DOHH2 (cell line): ENCODE measurements at regions not wholly inside any gene's neighbourhood (a gene's known extent, or its start where the extent isn't known, plus 50 kb on each side); places are given as distances from the start of the nearest gene placed in this dataset.
"Not testable (repeated sequence)": the region's sequence is repeated elsewhere in the genome, so short reads cannot be mapped to it uniquely, and the experiment has no call there.

Experiments
- H3F3A ChIP-seq: fragments of 200-600 bp; sonication (generic), shearing (Covaris generic); 2 replicates; pipeline ENCODE4 v1.6.0; 2016; ENCODE audit warnings: antibody characterized with exemption, mild to moderate bottlenecking; ENCODE audit not compliant: control insufficient read depth, insufficient read depth
- H3K27ac ChIP-seq: fragments of 200-600 bp; sonication (generic); 2 replicates; pipeline ENCODE4 v1.5.1; 2014; ENCODE audit warnings: low read depth, mild to moderate bottlenecking, low read length, moderate library complexity
- H3K27me3 ChIP-seq: fragments of 200-600 bp; sonication (generic); 2 replicates; pipeline ENCODE4 v1.6.1; 2014; ENCODE audit warnings: mild to moderate bottlenecking, low read length, mixed read lengths; ENCODE audit not compliant: control insufficient read depth
- H3K36me3 ChIP-seq: fragments of 200-600 bp; sonication (generic); 2 replicates; pipeline ENCODE4 v1.6.1; 2014; ENCODE audit warnings: mild to moderate bottlenecking, low read length, moderate library complexity, mixed read lengths; ENCODE audit not compliant: control insufficient read depth
- H3K4me1 ChIP-seq: fragments of 200-600 bp; sonication (generic); 2 replicates; pipeline ENCODE4 v1.6.1; 2014; ENCODE audit warnings: mild to moderate bottlenecking, low read length, mixed read lengths; ENCODE audit not compliant: control insufficient read depth
- H3K4me2 ChIP-seq: fragments of 200-600 bp; sonication (generic); 2 replicates; pipeline ENCODE4 v1.6.0; 2014; ENCODE audit warnings: mild to moderate bottlenecking, low read length, moderate library complexity
- H3K4me3 ChIP-seq: fragments of 200-600 bp; sonication (generic); 2 replicates; pipeline ENCODE4 v1.5.1; 2014; ENCODE audit warnings: mild to moderate bottlenecking, low read length, mixed read lengths
- H3K79me2 ChIP-seq: fragments of 200-600 bp; sonication (generic); 2 replicates; pipeline ENCODE4 v1.6.1; 2014; ENCODE audit warnings: mild to moderate bottlenecking, low read length, mixed read lengths; ENCODE audit not compliant: control insufficient read depth
- H3K9me2 ChIP-seq: fragments of 200-600 bp; sonication (generic); replicated peaks from 2 replicates; pipeline ENCODE4 v1.6.1; 2014; ENCODE audit warnings: mild to moderate bottlenecking, low read length, mixed read lengths; ENCODE audit not compliant: control insufficient read depth
- H3K9me3 ChIP-seq: fragments of 200-600 bp; sonication (generic); 2 replicates; pipeline ENCODE4 v1.6.1; 2014; ENCODE audit warnings: antibody characterized with exemption, low read length, mixed read lengths; ENCODE audit not compliant: control insufficient read depth, insufficient read depth
- H4K20me1 ChIP-seq: fragments of 200-600 bp; sonication (generic); 2 replicates; pipeline ENCODE4 v1.6.0; 2014; ENCODE audit warnings: low read depth, mild to moderate bottlenecking, antibody characterized with exemption, low read length, moderate library complexity; ENCODE audit not compliant: control insufficient read depth, insufficient read depth
- EZH2phosphoT487 ChIP-seq: fragments of 200-600 bp; sonication (generic); IDR thresholded peaks from 2 replicates; pipeline ENCODE4 v1.6.1; 2017; ENCODE audit warnings: borderline replicate concordance, mild to moderate bottlenecking, antibody characterized with exemption, low read length, moderate library complexity, mixed read lengths
- TF ChIP-seq, protein P1 (sequence below): fragments of 200-600 bp; sonication (generic); IDR thresholded peaks from one replicate; pipeline ENCODE4 v1.5.1; 2014; ENCODE audit warnings: antibody characterized with exemption, mild to moderate bottlenecking, low read depth, low read length; ENCODE audit not compliant: poor library complexity, severe bottlenecking

DNA sequence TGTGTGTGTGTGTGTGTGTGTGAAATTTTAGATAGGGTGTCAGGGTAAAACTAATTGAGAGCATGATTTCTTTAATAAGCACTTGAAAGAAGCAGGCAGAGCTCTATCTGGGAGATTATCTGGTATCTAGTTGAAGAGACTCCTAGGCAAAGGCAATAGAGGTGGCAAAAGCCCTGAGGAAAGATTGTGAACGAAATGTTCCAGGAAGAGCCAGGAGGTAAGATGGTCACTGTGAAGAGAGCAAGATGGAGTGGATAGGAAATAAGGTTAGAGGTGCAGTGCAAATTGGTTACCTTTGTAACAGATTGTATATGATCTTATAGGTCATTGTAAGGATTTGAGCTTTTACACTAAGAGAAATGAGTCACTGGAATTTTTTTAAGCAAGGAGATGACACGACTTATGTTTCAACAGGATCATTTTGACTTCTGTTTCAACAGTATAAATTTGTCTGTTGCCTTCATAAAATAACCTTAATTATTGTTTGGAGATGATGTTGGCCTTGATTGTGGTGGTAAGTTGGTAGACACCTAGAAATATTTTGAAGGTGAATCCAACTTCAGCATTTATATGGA is 239.6 kb downstream of the PARP8 start:
- Histone ChIP-seq H3K27ac (no peak overlapping the region), H3K36me3 (no peaks in the 10 kb centered on the region), H3K9me3 (no peaks in the 10 kb centered on the region), H3K79me2 (no peaks in the 10 kb centered on the region), H3K27me3 (no peaks in the 10 kb centered on the region), H3K4me3 (no peak overlapping the region), H4K20me1 (no peaks in the 10 kb centered on the region), H3F3A (no peaks in the 10 kb centered on the region), H3K4me2 (no peak overlapping the region), H3K4me1 (no peaks in the 10 kb centered on the region), H3K9me2 (no peaks in the 10 kb centered on the region)
- TF ChIP-seq EZH2phosphoT487: no peak
- TF ChIP-seq, protein P1, sequence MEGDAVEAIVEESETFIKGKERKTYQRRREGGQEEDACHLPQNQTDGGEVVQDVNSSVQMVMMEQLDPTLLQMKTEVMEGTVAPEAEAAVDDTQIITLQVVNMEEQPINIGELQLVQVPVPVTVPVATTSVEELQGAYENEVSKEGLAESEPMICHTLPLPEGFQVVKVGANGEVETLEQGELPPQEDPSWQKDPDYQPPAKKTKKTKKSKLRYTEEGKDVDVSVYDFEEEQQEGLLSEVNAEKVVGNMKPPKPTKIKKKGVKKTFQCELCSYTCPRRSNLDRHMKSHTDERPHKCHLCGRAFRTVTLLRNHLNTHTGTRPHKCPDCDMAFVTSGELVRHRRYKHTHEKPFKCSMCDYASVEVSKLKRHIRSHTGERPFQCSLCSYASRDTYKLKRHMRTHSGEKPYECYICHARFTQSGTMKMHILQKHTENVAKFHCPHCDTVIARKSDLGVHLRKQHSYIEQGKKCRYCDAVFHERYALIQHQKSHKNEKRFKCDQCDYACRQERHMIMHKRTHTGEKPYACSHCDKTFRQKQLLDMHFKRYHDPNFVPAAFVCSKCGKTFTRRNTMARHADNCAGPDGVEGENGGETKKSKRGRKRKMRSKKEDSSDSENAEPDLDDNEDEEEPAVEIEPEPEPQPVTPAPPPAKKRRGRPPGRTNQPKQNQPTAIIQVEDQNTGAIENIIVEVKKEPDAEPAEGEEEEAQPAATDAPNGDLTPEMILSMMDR: no peak

DNA sequence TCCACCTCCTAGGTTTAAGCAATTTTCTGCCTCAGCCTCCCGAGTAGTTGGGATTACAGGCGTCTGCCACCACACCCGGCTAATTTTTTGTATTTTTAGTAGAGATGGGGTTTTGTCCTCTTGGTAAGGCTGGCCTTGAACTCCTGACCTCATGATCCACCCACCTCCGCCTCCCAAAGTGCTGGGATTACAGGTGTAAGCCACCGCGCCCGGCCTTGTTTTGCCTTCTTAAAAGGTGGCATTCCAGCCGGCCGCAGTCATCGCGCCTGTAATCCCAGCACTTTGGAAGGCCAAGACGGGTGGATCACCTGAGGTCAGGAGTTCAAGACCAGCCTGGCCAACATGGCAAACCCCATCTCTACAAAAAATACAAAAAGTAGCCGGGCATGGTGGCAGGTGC is 253.7 kb downstream of the PARP8 start:
- H4K20me1 ChIP-seq, H3K79me2 ChIP-seq, H3K4me2 ChIP-seq, H3K9me2 ChIP-seq, H3F3A ChIP-seq, H3K4me1 ChIP-seq, H3K27me3 ChIP-seq, H3K27ac ChIP-seq, H3K4me3 ChIP-seq, H3K36me3 ChIP-seq, H3K9me3 ChIP-seq: not testable (repeated sequence)

DNA sequence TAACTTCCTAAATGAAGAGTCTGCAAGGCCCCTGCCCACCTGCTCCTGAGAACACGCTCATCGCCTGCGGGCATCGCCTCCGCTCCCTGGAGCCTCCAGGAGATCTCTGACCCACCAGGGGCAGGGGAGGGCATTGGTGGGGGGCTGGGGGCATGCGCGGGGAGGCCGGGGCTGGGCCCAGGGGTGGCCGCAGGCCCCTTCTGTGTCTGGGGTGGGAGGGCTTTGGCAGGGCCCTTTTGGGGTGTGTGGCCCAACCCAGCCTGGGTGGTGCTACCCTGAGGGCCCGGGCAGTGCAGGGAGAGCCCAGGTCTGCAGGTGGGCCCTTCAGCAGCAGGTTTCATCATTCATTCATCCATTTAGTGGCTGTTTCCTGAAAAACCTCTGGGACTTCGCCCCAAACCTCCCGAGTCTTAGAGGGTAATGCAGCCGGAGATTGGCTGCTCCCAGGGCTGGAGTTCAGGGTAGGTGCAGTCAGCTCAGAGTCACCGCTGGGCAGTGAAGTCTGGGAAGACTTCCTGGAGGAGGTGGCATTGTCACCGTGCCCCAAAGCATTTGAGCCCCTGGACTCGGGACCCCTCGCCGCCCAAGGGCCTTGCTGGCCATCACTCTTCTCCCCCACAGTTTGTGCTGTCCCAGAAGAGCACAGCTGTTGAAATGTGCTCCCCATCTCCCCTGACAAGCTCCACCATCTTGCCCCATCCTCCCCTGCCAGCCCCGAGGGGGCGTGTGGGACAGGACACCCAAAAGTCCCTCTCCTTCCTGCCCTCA is 255.1 kb downstream of the PARP8 start:
- H3K9me2 ChIP-seq: no peaks in the 10 kb centered on the region
- no peak for TF ChIP-seq EZH2phosphoT487
- TF ChIP-seq, protein P1: no peak
- no peaks in the 10 kb centered on the region for H4K20me1 ChIP-seq
- no peaks in the 10 kb centered on the region for H3K79me2 ChIP-seq
- H3K27ac ChIP-seq: no peak overlapping the region
- H3K36me3 ChIP-seq: no peaks in the 10 kb centered on the region
- no peak overlapping the region for H3K4me3 ChIP-seq
- no peaks in the 10 kb centered on the region for H3K4me1 ChIP-seq
- H3K27me3 ChIP-seq: no peaks in the 10 kb centered on the region
- H3K9me3 ChIP-seq: no peaks in the 10 kb centered on the region; the same call in 1 of the 2 replicates
- H3K4me2 ChIP-seq: no peak overlapping the region
- H3F3A ChIP-seq: no peaks in the 10 kb centered on the region

DNA sequence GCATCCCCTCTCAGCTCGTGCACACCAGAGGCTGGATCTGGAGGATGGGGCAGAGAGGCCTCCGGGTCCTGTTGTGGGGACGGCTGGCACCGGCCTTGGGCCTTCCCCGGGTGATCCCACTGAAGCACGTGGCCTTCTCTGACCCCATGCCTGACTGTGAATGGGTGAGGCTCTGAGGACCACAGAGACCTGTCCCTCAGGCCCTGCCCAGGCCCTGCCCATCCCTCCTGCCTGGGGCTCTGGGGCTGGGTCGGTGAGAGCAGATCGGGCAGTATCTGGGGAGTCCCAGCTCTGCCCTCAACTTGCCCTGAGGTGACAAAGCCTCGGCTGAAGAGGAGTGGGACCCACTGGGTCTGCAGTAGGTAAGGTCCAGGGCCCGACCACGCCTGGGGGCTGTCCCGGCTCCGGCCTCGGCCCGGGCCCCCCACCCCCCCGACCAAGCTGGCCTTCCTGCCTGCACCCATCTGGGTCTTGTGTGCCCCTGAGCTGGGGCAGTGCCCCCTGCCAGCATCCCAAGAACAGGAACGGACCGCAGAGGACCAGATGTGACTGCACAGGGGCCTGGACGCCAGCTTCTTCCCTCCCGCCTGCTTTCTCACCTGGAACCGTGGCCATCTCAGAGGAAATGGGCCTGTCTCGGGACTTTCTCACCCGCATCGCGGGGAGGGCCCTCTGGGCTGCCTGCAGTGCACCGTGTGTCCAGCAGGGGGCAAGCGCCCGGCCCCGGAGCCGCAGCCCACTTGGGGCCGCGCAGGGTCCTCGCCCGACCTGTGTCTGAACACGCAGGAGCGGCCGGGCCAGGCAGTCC is 255.9 kb downstream of the PARP8 start:
- TF ChIP-seq, protein P1: peak; percentile 33
- H4K20me1 ChIP-seq, H3F3A ChIP-seq: not testable (repeated sequence)

More for the DNA sequence above, 255.9 kb downstream of the PARP8 start:
- H3K4me1 ChIP-seq, H3K9me3 ChIP-seq, H3K79me2 ChIP-seq, H3K4me2 ChIP-seq, H3K36me3 ChIP-seq, H3K27me3 ChIP-seq, H3K9me2 ChIP-seq, H3K4me3 ChIP-seq, H3K27ac ChIP-seq: not testable (repeated sequence)
